NB4 (cell line): ENCODE measurements at regions not wholly inside any gene's neighbourhood (a gene's known extent, or its start where the extent isn't known, plus 50 kb on each side); places are given as distances from the start of the nearest gene placed in this dataset.

Experiments
- MYC ChIP-seq: IDR thresholded peaks from 2 replicates; pipeline ENCODE4 v1.6.1; 2011; ENCODE audit warnings: low read depth, low read length
- TF ChIP-seq, protein P1 (sequence below): IDR thresholded peaks from one replicate; pipeline ENCODE4 v1.5.1; 2012; ENCODE audit warnings: low read depth, low read length

- TF ChIP-seq, protein P1, sequence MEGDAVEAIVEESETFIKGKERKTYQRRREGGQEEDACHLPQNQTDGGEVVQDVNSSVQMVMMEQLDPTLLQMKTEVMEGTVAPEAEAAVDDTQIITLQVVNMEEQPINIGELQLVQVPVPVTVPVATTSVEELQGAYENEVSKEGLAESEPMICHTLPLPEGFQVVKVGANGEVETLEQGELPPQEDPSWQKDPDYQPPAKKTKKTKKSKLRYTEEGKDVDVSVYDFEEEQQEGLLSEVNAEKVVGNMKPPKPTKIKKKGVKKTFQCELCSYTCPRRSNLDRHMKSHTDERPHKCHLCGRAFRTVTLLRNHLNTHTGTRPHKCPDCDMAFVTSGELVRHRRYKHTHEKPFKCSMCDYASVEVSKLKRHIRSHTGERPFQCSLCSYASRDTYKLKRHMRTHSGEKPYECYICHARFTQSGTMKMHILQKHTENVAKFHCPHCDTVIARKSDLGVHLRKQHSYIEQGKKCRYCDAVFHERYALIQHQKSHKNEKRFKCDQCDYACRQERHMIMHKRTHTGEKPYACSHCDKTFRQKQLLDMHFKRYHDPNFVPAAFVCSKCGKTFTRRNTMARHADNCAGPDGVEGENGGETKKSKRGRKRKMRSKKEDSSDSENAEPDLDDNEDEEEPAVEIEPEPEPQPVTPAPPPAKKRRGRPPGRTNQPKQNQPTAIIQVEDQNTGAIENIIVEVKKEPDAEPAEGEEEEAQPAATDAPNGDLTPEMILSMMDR = no peak
- TF ChIP-seq MYC = no peak
Measured at GRCh38 chr10:9535744-9536143, 1481.3 kb downstream of the GATA3 start.
